Fibroblast of the aortic adventitia (primary cell): ENCODE measurements at regions not wholly inside any gene's neighbourhood (a gene's known extent, or its start where the extent isn't known, plus 50 kb on each side); places are given as distances from the start of the nearest gene placed in this dataset.
"Not testable (repeated sequence)": the region's sequence is repeated elsewhere in the genome, so short reads cannot be mapped to it uniquely, and the experiment has no call there.

Experiments
- DNase-seq: peaks from one replicate; pipeline ENCODE4 v3.0.0-alpha.2; 2010; ENCODE audit warnings: low read depth
- H3K4me3 ChIP-seq: 2 replicates; pipeline ENCODE4 v1.5.1; 2011; ENCODE audit warnings: low read depth, mild to moderate bottlenecking, control low read depth, low read length, moderate library complexity
- TF ChIP-seq, protein P1 (sequence below): IDR thresholded peaks from 2 replicates; pipeline ENCODE4 v1.5.1; 2011; ENCODE audit warnings: mild to moderate bottlenecking, low read length, control low read depth, inconsistent platforms; ENCODE audit not compliant: insufficient read depth

DNA sequence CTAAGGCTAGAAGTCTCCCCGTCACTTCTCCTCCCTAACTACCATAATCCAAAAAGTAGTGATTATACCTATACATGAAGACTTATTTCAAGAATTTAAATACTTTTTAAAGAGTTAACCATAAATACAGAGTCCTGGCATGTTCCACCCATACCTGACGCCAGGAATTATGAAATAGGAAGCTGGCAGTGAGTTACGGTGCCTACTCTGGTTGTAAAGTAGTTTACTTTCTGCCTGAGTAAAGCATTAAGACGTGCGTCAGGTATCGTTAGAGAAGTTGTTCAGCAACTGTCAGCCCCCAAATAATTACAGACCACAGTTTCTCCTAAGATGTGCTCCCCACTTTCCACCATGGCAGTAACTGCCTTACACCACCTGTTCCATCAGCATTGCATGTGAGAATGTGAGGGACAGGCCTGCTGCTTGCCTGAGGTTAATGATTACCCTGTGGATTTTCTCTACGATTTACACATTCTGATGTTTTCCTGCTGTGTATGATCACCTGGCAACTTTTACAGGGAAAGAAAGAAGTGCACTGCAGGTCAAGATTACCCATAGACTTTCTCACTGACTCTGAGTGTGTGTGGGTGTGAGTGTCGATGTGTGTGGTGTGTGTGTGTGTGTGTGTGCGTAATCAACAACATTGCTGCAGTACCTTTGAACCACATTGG is 92.3 kb upstream of the SLC7A11 start:
- no peak overlapping the region for H3K4me3 ChIP-seq
- TF ChIP-seq, protein P1, sequence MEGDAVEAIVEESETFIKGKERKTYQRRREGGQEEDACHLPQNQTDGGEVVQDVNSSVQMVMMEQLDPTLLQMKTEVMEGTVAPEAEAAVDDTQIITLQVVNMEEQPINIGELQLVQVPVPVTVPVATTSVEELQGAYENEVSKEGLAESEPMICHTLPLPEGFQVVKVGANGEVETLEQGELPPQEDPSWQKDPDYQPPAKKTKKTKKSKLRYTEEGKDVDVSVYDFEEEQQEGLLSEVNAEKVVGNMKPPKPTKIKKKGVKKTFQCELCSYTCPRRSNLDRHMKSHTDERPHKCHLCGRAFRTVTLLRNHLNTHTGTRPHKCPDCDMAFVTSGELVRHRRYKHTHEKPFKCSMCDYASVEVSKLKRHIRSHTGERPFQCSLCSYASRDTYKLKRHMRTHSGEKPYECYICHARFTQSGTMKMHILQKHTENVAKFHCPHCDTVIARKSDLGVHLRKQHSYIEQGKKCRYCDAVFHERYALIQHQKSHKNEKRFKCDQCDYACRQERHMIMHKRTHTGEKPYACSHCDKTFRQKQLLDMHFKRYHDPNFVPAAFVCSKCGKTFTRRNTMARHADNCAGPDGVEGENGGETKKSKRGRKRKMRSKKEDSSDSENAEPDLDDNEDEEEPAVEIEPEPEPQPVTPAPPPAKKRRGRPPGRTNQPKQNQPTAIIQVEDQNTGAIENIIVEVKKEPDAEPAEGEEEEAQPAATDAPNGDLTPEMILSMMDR, result no peak
- DNase-seq, result no peak

DNA sequence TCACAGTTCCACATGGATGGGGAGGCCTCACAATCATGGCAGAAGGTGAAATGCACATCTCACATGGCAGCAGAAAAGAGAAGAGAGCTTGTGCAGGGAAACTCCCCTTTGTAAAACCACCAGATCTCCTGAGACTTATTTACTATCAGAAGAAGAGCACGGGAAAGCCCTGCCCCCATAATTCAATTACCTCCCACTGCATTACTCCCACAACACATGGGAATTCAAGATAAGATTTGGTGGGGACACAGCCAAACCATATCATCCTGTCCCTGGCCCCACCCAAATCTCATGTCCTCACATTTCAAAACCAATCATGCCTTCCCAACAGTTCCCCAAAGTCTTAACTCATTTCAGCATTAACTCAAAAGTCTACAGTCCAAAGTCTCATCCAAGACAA is 90.3 kb upstream of the SLC7A11 start:
- DNase-seq, H3K4me3 ChIP-seq: not testable (repeated sequence)

DNA sequence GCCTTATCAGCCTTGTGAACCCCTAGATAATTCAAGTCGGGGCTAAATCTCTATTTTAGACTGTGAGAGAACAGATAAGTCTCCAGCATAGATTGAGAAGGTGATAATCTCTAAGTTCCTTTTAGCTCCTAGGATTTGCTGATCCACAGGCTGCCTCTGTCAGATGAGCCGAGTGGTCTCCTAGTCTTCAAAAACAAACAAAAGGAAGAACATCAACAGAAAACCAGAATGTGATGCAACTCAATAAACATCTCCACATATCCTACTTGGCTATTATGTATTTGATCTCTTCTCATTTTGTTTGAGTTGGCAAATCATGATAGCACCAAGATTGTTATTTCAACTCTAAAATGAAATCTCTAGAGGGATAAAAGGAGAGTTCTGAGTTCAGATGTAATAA is 88.4 kb upstream of the SLC7A11 start:
- no peak for DNase-seq
- TF ChIP-seq, protein P1, result no peak
- no peak overlapping the region for H3K4me3 ChIP-seq

DNA sequence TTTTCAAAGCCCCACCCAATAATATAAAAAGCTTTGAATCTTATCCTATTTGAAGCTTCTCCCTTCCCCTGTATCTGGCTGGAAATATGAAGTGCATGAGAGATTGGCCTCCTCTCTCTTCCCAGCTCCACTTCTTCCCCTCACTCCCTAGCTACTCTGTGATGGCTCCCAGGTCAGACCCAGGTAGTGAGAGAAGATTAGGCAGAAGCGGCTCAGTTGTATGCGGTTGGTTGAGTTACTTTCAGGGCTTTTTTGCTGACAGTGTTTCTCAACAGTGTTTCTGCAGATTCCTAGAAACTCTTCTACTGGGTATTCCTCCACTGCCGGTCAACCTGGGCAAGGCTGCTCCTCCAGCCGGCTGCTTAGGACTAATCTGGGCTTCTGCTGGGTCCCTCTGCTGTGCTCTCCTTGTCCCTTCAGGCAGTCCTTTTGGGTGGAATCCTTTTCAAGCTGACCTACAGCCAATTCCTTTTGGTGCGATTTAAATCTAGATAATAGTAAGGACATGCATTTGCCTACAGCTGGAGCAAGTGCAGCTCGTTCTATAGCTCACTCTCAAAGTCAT is 87.4 kb upstream of the SLC7A11 start:
- no peak overlapping the region for H3K4me3 ChIP-seq
- TF ChIP-seq, protein P1, result no peak
- DNase-seq, result no peak

DNA sequence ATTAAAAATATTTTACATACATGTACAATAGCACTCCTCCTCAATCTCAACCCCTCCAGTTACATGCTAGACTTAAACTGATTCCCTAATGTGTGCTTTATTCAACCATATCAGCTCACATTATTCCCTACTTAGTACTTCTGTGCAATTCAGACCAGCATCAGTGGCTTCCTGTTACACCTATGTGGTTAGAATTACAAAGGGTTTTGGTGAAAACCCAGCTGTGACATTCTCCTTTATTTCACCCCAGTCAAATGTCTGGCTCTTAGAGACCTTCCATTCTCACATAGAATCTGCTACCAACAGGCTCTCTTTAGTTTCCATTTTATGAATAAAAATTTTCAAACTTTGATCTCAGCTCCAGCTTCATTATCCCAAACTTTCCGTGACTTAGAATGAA is 85.2 kb upstream of the SLC7A11 start:
- no peak for DNase-seq
- no peak overlapping the region for H3K4me3 ChIP-seq
- TF ChIP-seq, protein P1, result no peak

DNA sequence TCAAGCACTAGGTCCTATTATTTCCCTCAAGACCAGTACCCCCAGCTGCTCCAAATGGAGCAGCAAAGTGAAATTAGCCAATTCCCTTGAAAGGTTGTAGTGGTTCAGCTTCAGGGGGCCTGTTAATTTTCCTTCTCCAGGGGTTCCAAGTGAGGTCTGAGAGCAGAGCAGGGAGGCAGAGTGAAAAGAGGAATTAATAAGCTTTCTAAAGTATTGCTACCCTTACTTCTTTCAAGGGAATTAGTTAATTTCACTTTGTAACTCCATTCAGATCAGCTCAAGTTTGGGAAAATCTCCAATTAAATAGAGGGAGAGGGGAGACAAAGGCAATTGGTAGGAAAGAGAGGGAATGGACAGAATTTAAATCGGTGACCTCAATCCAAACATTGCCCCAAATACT is 78.7 kb upstream of the SLC7A11 start:
- no peak for DNase-seq
- TF ChIP-seq, protein P1, result no peak
- H3K4me3 ChIP-seq, result no peak overlapping the region

DNA sequence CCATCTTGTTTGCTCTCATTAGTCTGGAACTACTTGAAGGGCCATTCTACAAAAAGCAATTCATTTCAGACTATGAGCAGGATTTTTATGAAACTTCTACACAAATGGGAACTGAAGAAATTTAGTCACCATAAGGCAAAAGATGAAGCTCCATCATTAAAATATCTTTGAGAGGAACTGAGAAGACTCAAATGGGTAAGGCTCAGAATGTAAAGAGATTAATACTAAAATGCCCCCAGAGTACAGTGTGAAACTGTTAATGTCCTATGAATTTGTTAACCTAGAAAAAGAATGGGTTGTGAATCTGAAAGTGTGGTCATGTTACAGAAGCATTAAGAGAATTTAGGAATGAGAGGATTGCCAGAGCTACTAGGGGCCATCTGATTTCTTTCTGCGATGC is 77.9 kb upstream of the SLC7A11 start:
- no peak overlapping the region for H3K4me3 ChIP-seq
- TF ChIP-seq, protein P1, result no peak
- no peak for DNase-seq
